GM19467 (cell line): ENCODE measurements at regions not wholly inside any gene's neighbourhood (a gene's known extent, or its start where the extent isn't known, plus 50 kb on each side); places are given as distances from the start of the nearest gene placed in this dataset.

Experiments
- ATAC-seq: cut with Tn5 transposase; IDR thresholded peaks from one replicate; pipeline ENCODE4 v1.9.1; 2021; ENCODE audit warnings: mild to moderate bottlenecking, moderate library complexity; ENCODE audit not compliant: unreplicated experiment

GRCh38 chr10:113319479-113319878, 233.4 kb upstream of the HABP2 start:
- ATAC-seq, result no peak

GRCh38 chr10:113320211-113320610, 232.6 kb upstream of the HABP2 start:
- ATAC-seq, result no peak

GRCh38 chr10:113320987-113321386, 231.9 kb upstream of the HABP2 start:
- ATAC-seq, result no peak

- no peak for ATAC-seq
Measured at GRCh38 chr10:113322843-113323242, 230.0 kb upstream of the HABP2 start.

- no peak for ATAC-seq
Measured at GRCh38 chr10:113323985-113324384, 228.9 kb upstream of the HABP2 start.

GRCh38 chr10:113326160-113327111, 226.4 kb upstream of the HABP2 start:
- peak; percentile 71 for ATAC-seq

- ATAC-seq, result no peak
Measured at GRCh38 chr10:113329121-113329596, 223.7 kb upstream of the HABP2 start.

GRCh38 chr10:113331961-113332360, 220.9 kb upstream of the HABP2 start:
- ATAC-seq, result no peak

- ATAC-seq, result no peak
Measured at GRCh38 chr10:113333313-113333712, 219.5 kb upstream of the HABP2 start.

GRCh38 chr10:113335592-113335991, 217.3 kb upstream of the HABP2 start:
- no peak for ATAC-seq

- ATAC-seq, result no peak
Measured at GRCh38 chr10:113336549-113337130, 216.2 kb upstream of the HABP2 start.

- no peak for ATAC-seq
Measured at GRCh38 chr10:113337142-113337541, 215.7 kb upstream of the HABP2 start.

- no peak for ATAC-seq
Measured at GRCh38 chr10:113339121-113339520, 213.7 kb upstream of the HABP2 start.

- ATAC-seq, result no peak
Measured at GRCh38 chr10:113340282-113340681, 212.6 kb upstream of the HABP2 start.

- ATAC-seq, result no peak
Measured at GRCh38 chr10:113341138-113341537, 211.7 kb upstream of the HABP2 start.

- no peak for ATAC-seq
Measured at GRCh38 chr10:113345826-113346624, 206.8 kb upstream of the HABP2 start.

- no peak for ATAC-seq
Measured at GRCh38 chr10:113347508-113347907, 205.3 kb upstream of the HABP2 start.

GRCh38 chr10:113348694-113349093, 204.2 kb upstream of the HABP2 start:
- no peak for ATAC-seq

- ATAC-seq, result no peak
Measured at GRCh38 chr10:113350311-113351040, 202.4 kb upstream of the HABP2 start.

- ATAC-seq, result no peak
Measured at GRCh38 chr10:113354711-113355110, 198.1 kb upstream of the HABP2 start.
